DOHH2 (cell line): ENCODE measurements at regions not wholly inside any gene's neighbourhood (a gene's known extent, or its start where the extent isn't known, plus 50 kb on each side); places are given as distances from the start of the nearest gene placed in this dataset.

Source experiments
- EZH2phosphoT487 ChIP-seq: fragments of 200-600 bp; sonication (generic); IDR thresholded peaks from 2 replicates; pipeline ENCODE4 v1.6.1; 2017; ENCODE audit warnings: borderline replicate concordance, mild to moderate bottlenecking, antibody characterized with exemption, low read length, moderate library complexity, mixed read lengths
- TF ChIP-seq, protein P1 (sequence below): fragments of 200-600 bp; sonication (generic); IDR thresholded peaks from one replicate; pipeline ENCODE4 v1.5.1; 2014; ENCODE audit warnings: antibody characterized with exemption, mild to moderate bottlenecking, low read depth, low read length; ENCODE audit not compliant: poor library complexity, severe bottlenecking

DNA sequence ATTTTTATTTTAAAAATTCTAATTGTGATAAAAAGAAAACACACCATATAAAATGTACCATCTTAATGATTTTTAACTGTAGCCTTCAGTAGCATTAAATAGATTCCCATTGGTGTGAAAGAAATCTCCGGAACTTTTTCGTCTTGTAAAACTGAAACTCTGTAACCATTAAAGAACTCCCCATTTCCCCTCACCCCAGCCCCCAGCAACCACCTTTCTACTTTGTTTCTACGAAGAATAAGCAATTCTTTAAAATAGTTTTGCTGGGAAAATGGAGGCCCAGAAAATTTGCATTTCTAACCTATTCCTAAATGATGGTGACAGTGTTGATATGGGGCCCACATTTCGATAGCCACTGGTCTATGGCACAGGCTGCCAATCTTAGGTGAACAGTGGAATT, 305.4 kb upstream of the PFKP start:
- TF ChIP-seq, protein P1, sequence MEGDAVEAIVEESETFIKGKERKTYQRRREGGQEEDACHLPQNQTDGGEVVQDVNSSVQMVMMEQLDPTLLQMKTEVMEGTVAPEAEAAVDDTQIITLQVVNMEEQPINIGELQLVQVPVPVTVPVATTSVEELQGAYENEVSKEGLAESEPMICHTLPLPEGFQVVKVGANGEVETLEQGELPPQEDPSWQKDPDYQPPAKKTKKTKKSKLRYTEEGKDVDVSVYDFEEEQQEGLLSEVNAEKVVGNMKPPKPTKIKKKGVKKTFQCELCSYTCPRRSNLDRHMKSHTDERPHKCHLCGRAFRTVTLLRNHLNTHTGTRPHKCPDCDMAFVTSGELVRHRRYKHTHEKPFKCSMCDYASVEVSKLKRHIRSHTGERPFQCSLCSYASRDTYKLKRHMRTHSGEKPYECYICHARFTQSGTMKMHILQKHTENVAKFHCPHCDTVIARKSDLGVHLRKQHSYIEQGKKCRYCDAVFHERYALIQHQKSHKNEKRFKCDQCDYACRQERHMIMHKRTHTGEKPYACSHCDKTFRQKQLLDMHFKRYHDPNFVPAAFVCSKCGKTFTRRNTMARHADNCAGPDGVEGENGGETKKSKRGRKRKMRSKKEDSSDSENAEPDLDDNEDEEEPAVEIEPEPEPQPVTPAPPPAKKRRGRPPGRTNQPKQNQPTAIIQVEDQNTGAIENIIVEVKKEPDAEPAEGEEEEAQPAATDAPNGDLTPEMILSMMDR: no peak
- TF ChIP-seq EZH2phosphoT487: no peak
